D721Med (cell line): ENCODE measurements at regions not wholly inside any gene's neighbourhood (a gene's known extent, or its start where the extent isn't known, plus 50 kb on each side); places are given as distances from the start of the nearest gene placed in this dataset.
"Not testable (repeated sequence)": the region's sequence is repeated elsewhere in the genome, so short reads cannot be mapped to it uniquely, and the experiment has no call there.

Experiments used
- DNase-seq: peaks from one replicate; pipeline ENCODE4 v3.0.0; 2011; ENCODE audit warnings: low spot score; ENCODE audit not compliant: insufficient read length
- FAIRE-seq: peaks from 2 replicates; lab custom pipeline; 2011; peaks lifted over from hg19 to GRCh38; lab: Jason Lieb, UNC
- TF ChIP-seq, protein P1 (sequence below): IDR thresholded peaks from 2 replicates; pipeline ENCODE4 v1.5.1; 2012; ENCODE audit warnings: mild to moderate bottlenecking, control low read depth; ENCODE audit not compliant: insufficient read depth; ENCODE audit errors: missing control alignments

DNA sequence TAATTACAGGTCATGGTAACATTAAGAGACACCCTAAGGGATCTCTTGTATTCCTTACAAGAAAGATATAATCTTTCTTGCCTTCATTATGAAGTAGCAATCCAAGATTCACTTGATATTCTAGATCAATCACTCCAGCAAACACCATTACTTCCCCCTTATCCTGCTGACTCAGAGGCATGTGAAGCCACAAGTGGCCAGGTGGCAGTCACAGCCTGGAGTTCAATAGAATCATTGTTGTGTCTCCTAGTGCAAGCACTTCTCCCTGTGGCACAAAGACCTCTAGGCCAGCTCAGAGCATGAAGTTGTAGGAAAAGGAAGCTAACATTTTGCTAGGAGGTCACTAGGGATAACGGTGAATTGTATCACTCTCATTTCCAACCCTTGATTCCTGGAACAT lies 864.3 kb upstream of the ATXN8OS start:
- TF ChIP-seq, protein P1, sequence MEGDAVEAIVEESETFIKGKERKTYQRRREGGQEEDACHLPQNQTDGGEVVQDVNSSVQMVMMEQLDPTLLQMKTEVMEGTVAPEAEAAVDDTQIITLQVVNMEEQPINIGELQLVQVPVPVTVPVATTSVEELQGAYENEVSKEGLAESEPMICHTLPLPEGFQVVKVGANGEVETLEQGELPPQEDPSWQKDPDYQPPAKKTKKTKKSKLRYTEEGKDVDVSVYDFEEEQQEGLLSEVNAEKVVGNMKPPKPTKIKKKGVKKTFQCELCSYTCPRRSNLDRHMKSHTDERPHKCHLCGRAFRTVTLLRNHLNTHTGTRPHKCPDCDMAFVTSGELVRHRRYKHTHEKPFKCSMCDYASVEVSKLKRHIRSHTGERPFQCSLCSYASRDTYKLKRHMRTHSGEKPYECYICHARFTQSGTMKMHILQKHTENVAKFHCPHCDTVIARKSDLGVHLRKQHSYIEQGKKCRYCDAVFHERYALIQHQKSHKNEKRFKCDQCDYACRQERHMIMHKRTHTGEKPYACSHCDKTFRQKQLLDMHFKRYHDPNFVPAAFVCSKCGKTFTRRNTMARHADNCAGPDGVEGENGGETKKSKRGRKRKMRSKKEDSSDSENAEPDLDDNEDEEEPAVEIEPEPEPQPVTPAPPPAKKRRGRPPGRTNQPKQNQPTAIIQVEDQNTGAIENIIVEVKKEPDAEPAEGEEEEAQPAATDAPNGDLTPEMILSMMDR: no peak
- FAIRE-seq (no peak), DNase-seq (no peak)

DNA sequence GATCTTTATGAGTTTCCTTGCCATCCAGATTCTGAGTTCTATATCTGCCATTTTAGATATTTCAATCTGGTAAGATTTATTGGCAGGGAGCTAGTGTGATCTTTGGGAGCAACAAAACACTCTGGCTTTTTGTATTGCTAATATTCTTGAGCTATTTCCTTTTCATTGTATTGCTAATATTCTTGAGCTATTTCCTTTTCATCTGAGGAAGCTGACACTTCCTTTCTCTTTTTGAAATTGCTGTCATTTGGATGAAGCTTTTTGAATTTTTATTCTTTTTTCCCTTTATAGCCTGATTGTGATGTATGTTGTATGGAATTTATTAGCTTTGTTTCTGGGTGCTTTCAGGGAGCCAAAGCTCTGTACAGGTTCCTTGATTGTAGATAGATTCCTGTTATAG lies 873.5 kb upstream of the ATXN8OS start:
- no peak for FAIRE-seq
- TF ChIP-seq, protein P1: no peak
- DNase-seq: no peak

DNA sequence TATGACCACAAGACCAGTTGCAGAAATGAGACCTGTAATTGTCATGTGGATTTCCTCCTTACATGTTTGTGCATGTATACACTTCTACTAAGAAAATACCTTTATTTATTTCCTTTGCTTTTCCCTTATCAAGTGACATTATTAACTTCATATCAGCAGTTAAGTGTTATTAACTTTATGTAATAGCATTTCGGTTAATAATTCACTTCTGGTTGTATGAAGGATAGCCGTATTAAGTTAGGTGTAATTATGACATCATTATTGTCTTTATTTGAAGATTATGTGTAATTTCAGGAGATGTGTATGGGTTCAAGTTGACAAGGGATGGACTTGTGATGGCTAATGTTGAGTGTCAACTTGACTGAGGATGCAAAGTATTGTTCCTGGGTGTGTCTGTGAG lies 881.2 kb upstream of the ATXN8OS start:
- DNase-seq (no peak), FAIRE-seq (no peak)
- TF ChIP-seq, protein P1: no peak

DNA sequence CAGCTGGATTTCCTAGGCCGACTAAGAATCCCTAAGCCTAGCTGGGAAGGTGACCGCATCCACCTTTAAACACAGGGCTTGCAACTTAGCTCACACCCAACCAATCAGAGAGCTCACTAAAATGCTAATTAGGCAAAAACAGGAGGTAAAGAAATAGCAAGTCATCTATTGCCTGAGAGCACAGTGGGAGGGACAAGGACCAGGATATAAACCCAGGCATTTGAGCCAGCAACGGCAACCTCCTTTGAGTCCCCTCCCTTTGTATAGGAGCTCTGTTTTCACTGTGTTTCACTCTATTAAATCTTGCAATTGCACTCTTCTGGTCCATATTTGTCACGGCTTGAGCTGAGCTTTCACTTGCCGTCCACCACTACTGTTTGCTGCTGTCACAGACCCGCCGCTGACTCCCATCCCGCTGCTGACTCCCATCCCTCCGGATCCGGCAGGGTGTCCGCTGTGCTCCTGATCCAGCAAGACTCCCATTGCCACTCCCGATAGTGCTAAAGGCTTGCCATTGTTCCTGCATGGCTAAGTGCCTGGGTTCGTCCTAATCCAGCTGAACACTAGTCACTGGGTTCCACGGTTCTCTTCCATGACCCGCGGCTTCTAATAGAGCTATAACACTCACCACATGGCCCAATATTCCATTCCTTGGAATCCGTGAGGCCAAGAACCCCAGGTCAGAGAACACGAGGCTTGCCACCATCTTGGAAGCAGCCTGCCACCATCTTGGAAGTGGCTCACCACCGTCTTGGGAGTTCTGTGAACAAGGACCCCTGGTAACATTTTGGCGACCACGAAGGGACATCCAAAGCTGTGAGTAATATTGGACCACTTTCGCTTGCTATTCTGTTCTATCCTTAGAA lies 885.8 kb upstream of the ATXN8OS start:
- FAIRE-seq, DNase-seq: not testable (repeated sequence)

DNA sequence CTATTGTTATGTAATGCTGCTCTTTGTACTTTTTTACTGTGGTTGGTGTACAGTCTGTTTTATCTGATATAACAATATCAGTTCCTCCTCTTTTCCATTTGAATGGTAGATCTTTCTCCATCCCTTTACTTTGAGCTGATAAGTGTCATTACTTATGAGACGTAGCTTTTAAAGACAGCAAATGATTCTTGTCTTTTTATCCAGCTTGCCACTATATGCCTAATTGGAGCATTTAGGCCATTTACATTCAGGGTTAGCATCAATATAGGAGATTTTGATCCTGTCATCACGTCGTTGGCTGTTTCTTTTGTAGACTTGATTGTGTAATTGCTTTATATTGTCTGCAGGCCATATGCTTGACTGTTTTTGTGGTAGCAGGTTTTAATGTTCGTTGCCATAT lies 894.2 kb upstream of the ATXN8OS start:
- DNase-seq (no peak), FAIRE-seq (no peak)
- TF ChIP-seq, protein P1: no peak

DNA sequence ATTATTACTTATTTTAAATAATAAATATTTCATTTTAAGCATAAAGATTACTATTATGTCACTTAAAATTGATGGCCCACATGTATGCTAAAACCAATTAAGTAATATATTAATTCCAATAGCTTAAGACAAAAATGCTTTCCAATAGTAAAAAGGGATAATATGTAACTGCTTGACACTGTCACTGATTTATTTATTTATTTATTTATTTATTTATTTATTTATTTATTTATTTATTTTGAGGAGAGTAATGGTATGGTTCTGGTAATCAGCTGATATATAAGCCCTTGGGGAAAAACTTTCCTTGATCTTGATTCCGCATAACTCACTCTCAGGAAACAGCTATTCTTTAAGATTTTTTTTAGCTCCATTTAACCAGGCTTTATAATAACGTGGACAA lies 903.0 kb upstream of the ATXN8OS start:
- DNase-seq (no peak), FAIRE-seq (no peak)
- TF ChIP-seq, protein P1: no peak

DNA sequence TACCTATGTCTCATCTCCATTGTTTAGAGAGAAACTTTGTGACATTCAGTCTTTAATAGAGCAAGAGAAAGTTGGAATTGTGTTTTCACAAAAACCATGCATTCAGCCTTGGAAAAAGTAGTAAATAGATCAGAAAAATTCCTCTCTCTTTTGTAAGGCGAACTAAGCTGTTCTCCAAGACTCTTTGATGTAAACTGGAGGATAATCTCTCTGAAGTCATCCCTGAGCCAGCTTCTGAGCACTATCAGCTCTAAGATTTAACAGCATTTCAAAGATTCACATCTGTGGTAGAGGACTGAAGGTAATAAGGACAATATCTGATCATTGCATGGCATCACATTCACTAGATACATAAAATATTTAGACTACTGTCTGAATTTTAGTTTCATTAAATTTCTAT lies 904.6 kb upstream of the ATXN8OS start:
- DNase-seq (peak; percentile 10), FAIRE-seq (peak; percentile 94)
- TF ChIP-seq, protein P1: no peak

DNA sequence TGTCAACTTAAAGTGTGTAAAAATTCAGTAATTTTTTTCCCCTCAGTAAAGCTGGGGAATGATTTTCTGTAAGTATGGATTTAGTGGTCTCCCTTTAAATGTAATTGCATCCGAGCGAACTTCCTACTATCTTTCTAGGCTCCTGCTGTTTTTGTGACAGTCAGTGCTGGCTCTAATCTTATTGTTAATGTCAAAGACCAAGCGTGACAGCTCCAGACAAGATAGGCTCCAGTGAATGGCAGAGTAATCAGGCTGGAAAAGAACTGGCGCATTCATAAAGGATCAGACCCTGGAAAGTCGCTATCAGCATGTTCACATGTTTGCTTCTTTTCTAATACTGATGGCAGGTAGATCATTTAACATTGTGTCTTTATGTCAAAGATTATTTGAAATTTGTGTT lies 908.0 kb upstream of the ATXN8OS start:
- TF ChIP-seq, protein P1: no peak
- DNase-seq (no peak), FAIRE-seq (peak; percentile 64)
